GM20000 (cell line): ENCODE measurements at regions not wholly inside any gene's neighbourhood (a gene's known extent, or its start where the extent isn't known, plus 50 kb on each side); places are given as distances from the start of the nearest gene placed in this dataset.

ENCODE experiments used
- DNase-seq: peaks from one replicate; pipeline ENCODE4 v3.0.0; 2012; ENCODE audit warnings: low spot score
- TF ChIP-seq, protein P1 (sequence below): IDR thresholded peaks from 2 replicates; pipeline ENCODE4 v1.5.1; 2012; ENCODE audit warnings: mild to moderate bottlenecking, control low read depth; ENCODE audit errors: extremely low read depth, missing control alignments

DNA sequence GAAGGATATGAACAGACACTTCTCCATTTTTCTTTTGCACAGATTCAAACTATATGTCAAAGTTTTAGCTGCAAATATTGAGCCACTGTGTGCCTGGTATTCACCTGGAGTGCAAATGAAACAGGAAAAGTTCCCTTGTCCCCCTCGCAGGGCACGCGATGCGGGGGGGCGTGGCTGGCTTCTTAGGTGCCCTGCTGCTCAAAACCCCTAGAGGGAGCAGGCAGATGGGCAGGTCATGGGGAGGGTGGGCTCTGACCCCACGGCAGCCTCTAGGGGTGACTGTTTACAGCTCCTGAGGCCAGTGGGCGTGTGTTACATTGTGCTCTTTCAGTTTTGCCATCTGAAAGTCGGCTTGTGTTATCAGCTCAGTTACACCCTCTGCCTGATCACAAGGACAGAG, 931.2 kb upstream of the B3GALT2 start:
- TF ChIP-seq, protein P1, sequence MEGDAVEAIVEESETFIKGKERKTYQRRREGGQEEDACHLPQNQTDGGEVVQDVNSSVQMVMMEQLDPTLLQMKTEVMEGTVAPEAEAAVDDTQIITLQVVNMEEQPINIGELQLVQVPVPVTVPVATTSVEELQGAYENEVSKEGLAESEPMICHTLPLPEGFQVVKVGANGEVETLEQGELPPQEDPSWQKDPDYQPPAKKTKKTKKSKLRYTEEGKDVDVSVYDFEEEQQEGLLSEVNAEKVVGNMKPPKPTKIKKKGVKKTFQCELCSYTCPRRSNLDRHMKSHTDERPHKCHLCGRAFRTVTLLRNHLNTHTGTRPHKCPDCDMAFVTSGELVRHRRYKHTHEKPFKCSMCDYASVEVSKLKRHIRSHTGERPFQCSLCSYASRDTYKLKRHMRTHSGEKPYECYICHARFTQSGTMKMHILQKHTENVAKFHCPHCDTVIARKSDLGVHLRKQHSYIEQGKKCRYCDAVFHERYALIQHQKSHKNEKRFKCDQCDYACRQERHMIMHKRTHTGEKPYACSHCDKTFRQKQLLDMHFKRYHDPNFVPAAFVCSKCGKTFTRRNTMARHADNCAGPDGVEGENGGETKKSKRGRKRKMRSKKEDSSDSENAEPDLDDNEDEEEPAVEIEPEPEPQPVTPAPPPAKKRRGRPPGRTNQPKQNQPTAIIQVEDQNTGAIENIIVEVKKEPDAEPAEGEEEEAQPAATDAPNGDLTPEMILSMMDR: no peak
- no peak for DNase-seq

DNA sequence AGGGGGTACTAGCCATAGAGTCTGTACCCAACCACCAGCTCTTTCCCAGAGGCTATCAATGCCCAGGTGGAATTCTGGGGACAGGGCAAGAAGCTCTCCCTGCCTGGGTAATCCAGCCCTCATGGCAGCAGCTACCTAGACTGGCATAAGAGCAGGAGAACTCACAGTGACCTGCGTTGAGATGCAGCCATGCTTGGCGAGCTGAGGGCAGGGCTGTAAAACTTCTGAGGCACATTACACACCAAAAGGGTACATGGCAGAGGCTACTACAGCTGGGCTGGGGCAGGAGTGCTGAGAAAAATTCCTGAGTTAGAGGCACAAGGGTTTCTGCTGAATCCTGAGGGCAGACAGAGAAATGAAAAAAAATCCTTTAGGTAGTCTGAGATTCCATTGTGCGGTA, 927.9 kb upstream of the B3GALT2 start:
- DNase-seq: no peak
- TF ChIP-seq, protein P1: no peak

DNA sequence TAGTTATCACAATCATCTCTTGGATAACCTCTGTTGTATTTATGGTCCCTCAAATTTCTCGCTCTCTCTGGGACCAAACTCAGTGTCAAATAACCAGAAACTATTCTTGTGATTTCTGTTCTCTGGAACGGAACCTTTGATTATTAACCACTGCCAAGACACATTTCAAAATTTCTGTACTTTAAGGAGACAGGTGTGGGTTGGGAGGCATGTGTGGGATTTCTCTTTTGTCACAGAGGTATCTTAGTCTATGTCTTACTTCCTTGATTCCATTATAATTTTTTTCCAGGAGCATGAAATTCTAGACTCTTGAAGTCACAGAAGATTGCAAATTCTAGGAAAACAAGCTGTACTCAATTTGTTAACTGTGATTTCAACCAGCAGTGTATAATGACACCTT, 919.0 kb upstream of the B3GALT2 start:
- no peak for DNase-seq

DNA sequence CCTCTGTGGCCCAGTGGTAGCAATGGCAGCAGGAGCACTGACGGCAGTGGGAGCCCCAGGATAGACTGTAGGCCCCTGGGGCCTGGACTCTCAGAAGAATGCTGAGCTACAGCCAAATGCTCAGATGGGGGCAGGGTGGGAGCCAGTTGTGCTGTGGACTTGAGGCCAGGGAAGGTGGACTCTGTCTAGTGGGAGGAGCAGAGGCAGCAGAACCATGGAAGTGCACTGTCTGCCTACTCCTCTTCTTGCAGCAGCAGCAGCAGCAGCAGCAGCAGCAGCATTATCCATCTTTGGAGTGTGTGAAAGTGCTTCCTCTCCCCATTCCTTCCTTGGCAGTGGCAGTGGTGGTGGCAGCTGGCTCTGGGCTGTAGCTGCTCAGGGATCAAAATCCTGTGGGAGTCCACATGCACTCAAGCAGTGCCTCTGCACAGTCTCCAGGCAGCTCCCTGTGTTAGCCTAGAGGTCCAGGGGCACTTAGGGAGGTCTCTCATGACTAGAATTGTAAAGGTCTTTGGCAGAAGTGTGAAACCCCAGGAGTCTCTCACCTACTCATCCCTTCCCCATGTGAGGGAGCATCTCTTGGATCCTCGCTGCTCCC, 917.9 kb upstream of the B3GALT2 start:
- TF ChIP-seq, protein P1: no peak
- DNase-seq: no peak

More for the DNA sequence above, 919.0 kb upstream of the B3GALT2 start:
- TF ChIP-seq, protein P1: no peak

DNA sequence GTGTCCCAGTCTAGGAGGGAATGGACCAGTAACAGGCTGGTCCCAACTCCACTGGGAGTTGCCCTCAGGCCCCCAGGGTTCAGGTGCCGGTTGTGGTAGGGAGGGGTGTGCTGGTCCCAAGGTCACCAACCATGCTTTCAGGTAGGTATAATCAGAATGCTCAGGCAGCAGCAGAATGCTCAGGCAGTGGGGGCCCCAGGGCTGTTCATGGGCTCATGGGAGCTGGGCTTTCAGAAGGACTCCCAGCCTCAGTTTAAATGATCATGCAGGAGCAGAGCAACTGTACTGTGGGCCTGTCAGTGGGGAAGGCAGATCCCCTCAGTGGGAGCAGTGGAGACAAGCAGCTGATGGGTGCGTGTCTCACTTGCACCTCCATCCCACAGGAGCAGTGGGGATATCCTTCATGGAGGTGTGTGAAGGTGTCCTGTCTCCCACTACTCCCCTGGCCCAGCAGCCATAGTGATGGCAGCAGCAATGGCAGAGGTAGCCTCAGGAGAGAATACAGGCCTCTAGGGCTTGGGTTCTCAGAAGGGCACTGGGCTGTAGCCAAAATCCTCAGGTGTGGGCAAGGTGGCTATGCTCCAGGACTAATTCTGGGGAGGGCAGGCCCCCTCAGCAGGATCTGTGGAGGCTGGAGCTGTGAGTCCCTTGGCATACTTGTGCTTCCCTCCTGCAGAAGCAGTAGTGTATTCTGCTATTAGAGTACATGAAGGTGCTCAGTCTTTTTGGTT, 917.3 kb upstream of the B3GALT2 start:
- TF ChIP-seq, protein P1: no peak
- DNase-seq: no peak

DNA sequence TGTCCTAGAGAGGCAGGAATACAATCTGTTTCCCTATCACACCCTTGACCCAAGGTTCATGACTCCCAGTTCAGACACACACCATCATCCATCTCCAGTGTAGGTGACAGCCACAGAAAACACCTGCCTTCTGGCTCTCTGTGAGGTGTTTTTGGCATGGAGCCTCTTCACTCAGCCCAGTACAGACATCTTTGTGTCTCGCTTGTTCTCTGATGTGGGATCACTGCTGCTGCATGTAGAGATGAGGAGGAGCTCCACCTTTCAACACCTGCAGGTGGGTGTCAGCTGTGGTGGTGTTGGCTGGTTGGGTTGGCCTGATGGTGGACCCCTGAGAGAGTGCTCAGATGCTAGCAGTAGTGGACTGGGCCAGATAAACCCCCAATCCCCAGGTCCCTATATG, 916.7 kb upstream of the B3GALT2 start:
- no peak for DNase-seq
- TF ChIP-seq, protein P1: no peak

DNA sequence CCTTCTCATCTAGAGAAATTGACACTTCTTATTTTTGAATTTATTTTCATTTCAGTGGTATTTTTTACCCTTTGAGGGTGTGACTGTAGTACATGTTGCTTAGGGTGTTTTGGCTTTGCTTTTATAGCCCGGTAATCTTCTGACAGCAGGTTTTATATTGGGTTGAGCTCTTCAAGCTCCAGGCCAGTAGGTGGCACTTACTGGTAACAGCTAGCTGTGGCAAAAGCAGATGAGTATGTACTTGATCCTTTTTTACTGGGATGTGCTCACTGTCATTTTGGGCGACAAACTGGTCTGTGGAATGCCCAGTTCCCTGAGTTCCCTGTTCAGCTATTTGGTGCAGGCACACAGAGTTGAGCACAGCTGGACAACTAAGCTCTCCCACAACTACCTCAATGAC, 916.2 kb upstream of the B3GALT2 start:
- TF ChIP-seq, protein P1: no peak
- no peak for DNase-seq
